Endothelial cell of umbilical vein (primary cell): ENCODE measurements at regions not wholly inside any gene's neighbourhood (a gene's known extent, or its start where the extent isn't known, plus 50 kb on each side); places are given as distances from the start of the nearest gene placed in this dataset.
"Not testable (repeated sequence)": the region's sequence is repeated elsewhere in the genome, so short reads cannot be mapped to it uniquely, and the experiment has no call there.

Experiments
- EZH2 ChIP-seq: IDR thresholded peaks from 2 replicates; pipeline ENCODE4 v1.6.1; 2012; ENCODE audit warnings: borderline replicate concordance, low read depth, mild to moderate bottlenecking, moderate library complexity, low read length, inconsistent platforms; ENCODE audit not compliant: severe bottlenecking
- FOS ChIP-seq: IDR thresholded peaks from 2 replicates; pipeline ENCODE4 v1.6.1; 2011; ENCODE audit warnings: mild to moderate bottlenecking, low read length, moderate library complexity, borderline replicate concordance; ENCODE audit not compliant: insufficient read depth
- GATA2 ChIP-seq: IDR thresholded peaks from 2 replicates; pipeline ENCODE4 v1.7.0; 2011; ENCODE audit warnings: low read depth, mild to moderate bottlenecking, moderate library complexity, mixed read lengths, low read length; ENCODE audit not compliant: insufficient read length, insufficient read depth
- JUN ChIP-seq: IDR thresholded peaks from 2 replicates; pipeline ENCODE4 v1.6.1; 2011; ENCODE audit warnings: borderline replicate concordance, low read depth; ENCODE audit not compliant: insufficient read length, insufficient read depth
- MYC ChIP-seq: IDR thresholded peaks from one replicate; pipeline ENCODE4 v1.6.1; 2011; ENCODE audit warnings: mild to moderate bottlenecking, low read depth, low read length
- POLR2A ChIP-seq: IDR thresholded peaks from 2 replicates; pipeline ENCODE4 v1.6.1; 2012; ENCODE audit warnings: low read depth, mild to moderate bottlenecking, control low read depth, low read length
- POLR2AphosphoS5 ChIP-seq: IDR thresholded peaks from 2 replicates; pipeline ENCODE4 v1.6.1; 2012; ENCODE audit warnings: low read depth, mild to moderate bottlenecking, control low read depth, low read length, moderate library complexity; ENCODE audit not compliant: insufficient read depth
- TF ChIP-seq, protein P1 (sequence below): IDR thresholded peaks from 2 replicates; pipeline ENCODE4 v1.6.1; 2011; ENCODE audit not compliant: insufficient read depth, insufficient read length
- TF ChIP-seq, protein P2 (sequence below), 2 donors: IDR thresholded peaks; 1 replicate in 1 of 2; 2 replicates in 1 of 2; pipeline ENCODE4 v1.5.1; 2011; ENCODE audit warnings: low read length in 2 of 2, mild to moderate bottlenecking in 2 of 2, moderate library complexity in 2 of 2, control low read depth in 1 of 2, inconsistent platforms in 1 of 2, low read depth in 1 of 2; ENCODE audit not compliant: insufficient read depth in 1 of 2; ENCODE audit errors: extremely low read depth in 1 of 2

DNA sequence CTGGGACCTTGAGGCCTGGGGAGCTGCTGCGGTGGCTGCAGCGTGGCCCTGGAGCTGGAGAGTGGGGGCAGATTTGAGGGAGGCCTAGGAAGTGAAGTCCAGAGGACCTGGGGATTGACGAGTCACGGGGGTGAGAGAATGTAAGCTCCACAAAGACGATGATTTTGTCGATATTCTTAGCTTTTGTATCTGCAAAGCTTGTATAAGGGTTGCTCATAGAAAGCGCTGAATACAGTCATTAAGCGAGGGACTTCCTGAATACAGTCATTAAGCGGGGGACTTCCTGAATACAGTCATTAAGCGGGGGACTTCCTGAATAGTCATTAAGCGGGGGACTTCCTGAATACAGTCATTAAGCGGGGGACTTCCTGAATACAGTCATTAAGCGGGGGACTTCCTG, 89.3 kb upstream of the FRMD1 start:
- TF ChIP-seq, protein P1, sequence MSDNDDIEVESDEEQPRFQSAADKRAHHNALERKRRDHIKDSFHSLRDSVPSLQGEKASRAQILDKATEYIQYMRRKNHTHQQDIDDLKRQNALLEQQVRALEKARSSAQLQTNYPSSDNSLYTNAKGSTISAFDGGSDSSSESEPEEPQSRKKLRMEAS: not testable (repeated sequence)
- TF ChIP-seq, protein P2, sequence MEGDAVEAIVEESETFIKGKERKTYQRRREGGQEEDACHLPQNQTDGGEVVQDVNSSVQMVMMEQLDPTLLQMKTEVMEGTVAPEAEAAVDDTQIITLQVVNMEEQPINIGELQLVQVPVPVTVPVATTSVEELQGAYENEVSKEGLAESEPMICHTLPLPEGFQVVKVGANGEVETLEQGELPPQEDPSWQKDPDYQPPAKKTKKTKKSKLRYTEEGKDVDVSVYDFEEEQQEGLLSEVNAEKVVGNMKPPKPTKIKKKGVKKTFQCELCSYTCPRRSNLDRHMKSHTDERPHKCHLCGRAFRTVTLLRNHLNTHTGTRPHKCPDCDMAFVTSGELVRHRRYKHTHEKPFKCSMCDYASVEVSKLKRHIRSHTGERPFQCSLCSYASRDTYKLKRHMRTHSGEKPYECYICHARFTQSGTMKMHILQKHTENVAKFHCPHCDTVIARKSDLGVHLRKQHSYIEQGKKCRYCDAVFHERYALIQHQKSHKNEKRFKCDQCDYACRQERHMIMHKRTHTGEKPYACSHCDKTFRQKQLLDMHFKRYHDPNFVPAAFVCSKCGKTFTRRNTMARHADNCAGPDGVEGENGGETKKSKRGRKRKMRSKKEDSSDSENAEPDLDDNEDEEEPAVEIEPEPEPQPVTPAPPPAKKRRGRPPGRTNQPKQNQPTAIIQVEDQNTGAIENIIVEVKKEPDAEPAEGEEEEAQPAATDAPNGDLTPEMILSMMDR (IDR thresholded peaks at IDR 0.05; ENCODE audit: extremely low read depth in 1 of 2, insufficient read depth in 1 of 2, low read depth in 1 of 2, low read length in 2 of 2): not testable (repeated sequence)
- not testable (repeated sequence) for TF ChIP-seq EZH2, MYC, GATA2, POLR2AphosphoS5, POLR2A, JUN, FOS
